Neural cell (in vitro differentiated cells): ENCODE measurements at regions not wholly inside any gene's neighbourhood (a gene's known extent, or its start where the extent isn't known, plus 50 kb on each side); places are given as distances from the start of the nearest gene placed in this dataset.

Experiments
- H2AFZ ChIP-seq: fragments of 200-600, 300-800 bp; sonication (generic), shearing (Covaris generic); 2 replicates; pipeline ENCODE4 v1.6.0; 2014; ENCODE audit warnings: low read depth, mild to moderate bottlenecking, antibody characterized with exemption, low read length, moderate library complexity
- H3F3A ChIP-seq: fragments of 200-600 bp; shearing (Covaris generic); 2 replicates; pipeline ENCODE4 v1.6.1; 2016; ENCODE audit warnings: mild to moderate bottlenecking, moderate library complexity, mixed read lengths, antibody characterized with exemption, low read length; ENCODE audit not compliant: insufficient read depth, poor library complexity, severe bottlenecking
- H3K27ac ChIP-seq: fragments of 200-600, 300-800 bp; sonication (generic), shearing (Covaris generic); 2 replicates; pipeline ENCODE4 v1.5.1; 2014; ENCODE audit warnings: mild to moderate bottlenecking, low read length, moderate library complexity
- H3K27me3 ChIP-seq: fragments of 300-800, 200-600 bp; sonication (generic), shearing (Covaris generic); 2 replicates; pipeline ENCODE4 v1.6.0; 2014; ENCODE audit warnings: mild to moderate bottlenecking, low read depth, low read length, moderate library complexity; ENCODE audit not compliant: insufficient read depth
- H3K36me3 ChIP-seq: fragments of 300-800, 200-600 bp; sonication (generic), shearing (Covaris generic); 2 replicates; pipeline ENCODE4 v1.5.1; 2014; ENCODE audit warnings: mild to moderate bottlenecking, antibody characterized with exemption, low read length, moderate library complexity; ENCODE audit not compliant: insufficient read depth
- H3K4me2 ChIP-seq: fragments of 300-800, 200-600 bp; sonication (generic), shearing (Covaris generic); 2 replicates; pipeline ENCODE4 v1.6.0; 2014; ENCODE audit warnings: mild to moderate bottlenecking, low read length
- H3K4me3 ChIP-seq: fragments of 300-800, 200-600 bp; sonication (generic), shearing (Covaris generic); 2 replicates; pipeline ENCODE4 v1.5.1; 2014; ENCODE audit warnings: mild to moderate bottlenecking, low read length, moderate library complexity
- H3K79me2 ChIP-seq: fragments of 200-600 bp; shearing (Covaris generic); replicated peaks from 2 replicates; pipeline ENCODE4 v1.6.0; 2014; ENCODE audit warnings: mild to moderate bottlenecking, low read length, moderate library complexity; ENCODE audit not compliant: insufficient read depth
- H3K9ac ChIP-seq: fragments of 300-800, 200-600 bp; sonication (generic), shearing (Covaris generic); 2 replicates; pipeline ENCODE4 v1.6.1; 2016; ENCODE audit warnings: mild to moderate bottlenecking, low read length, mixed read lengths
- H3K9me2 ChIP-seq: fragments of 200-600 bp; shearing (Covaris generic); 2 replicates; pipeline ENCODE4 v1.6.1; 2016; ENCODE audit warnings: mild to moderate bottlenecking, low read length, mixed read lengths; ENCODE audit not compliant: insufficient read depth
- H3K9me3 ChIP-seq: fragments of 200-600, 300-800 bp; sonication (generic), shearing (Covaris generic); 2 replicates; pipeline ENCODE4 v1.6.1; 2016; ENCODE audit warnings: mild to moderate bottlenecking, mixed run types, low read length, moderate library complexity, mixed read lengths
- H4K20me1 ChIP-seq: fragments of 200-600 bp; shearing (Covaris generic); 2 replicates; pipeline ENCODE4 v1.6.1; 2016; ENCODE audit warnings: mild to moderate bottlenecking, mixed run types; ENCODE audit not compliant: insufficient read depth
- EP300 ChIP-seq: fragments of 450-650 bp; conservative IDR thresholded peaks from 2 replicates; pipeline ENCODE4 v1.6.1; 2014; ENCODE audit warnings: antibody characterized with exemption, mild to moderate bottlenecking, moderate library complexity; ENCODE audit not compliant: poor library complexity, severe bottlenecking
- EZH2 ChIP-seq: fragments of 200-600, 300-800 bp; shearing (Covaris generic), sonication (generic); IDR thresholded peaks from 2 replicates; pipeline ENCODE4 v1.6.1; 2014; ENCODE audit warnings: antibody characterized with exemption, low read length, borderline replicate concordance, mild to moderate bottlenecking; ENCODE audit not compliant: insufficient read depth, poor library complexity, severe bottlenecking
- MXI1 ChIP-seq: fragments of 450-650 bp; conservative IDR thresholded peaks from 2 replicates; pipeline ENCODE4 v1.6.1; 2014; ENCODE audit warnings: antibody characterized with exemption, mild to moderate bottlenecking; ENCODE audit not compliant: poor library complexity, severe bottlenecking
- POLR2AphosphoS5 ChIP-seq: IDR thresholded peaks from 2 replicates; pipeline ENCODE4 v1.6.1; 2012
- RAD21 ChIP-seq: fragments of 450-650 bp; conservative IDR thresholded peaks from 2 replicates; pipeline ENCODE4 v1.6.1; 2014; ENCODE audit warnings: antibody characterized with exemption, mild to moderate bottlenecking, moderate library complexity
- SMC3 ChIP-seq: fragments of 450-650 bp; conservative IDR thresholded peaks from 2 replicates; pipeline ENCODE4 v1.6.1; 2014; ENCODE audit warnings: antibody characterized with exemption, mild to moderate bottlenecking, moderate library complexity; ENCODE audit not compliant: poor library complexity
- TAF1 ChIP-seq: IDR thresholded peaks from 2 replicates; pipeline ENCODE4 v1.6.1; 2012; ENCODE audit warnings: low read depth
- TF ChIP-seq, protein P1 (sequence below): fragments of 450-650 bp; IDR thresholded peaks from 2 replicates; pipeline ENCODE4 v1.5.1; 2014; ENCODE audit warnings: antibody characterized with exemption, mild to moderate bottlenecking, moderate library complexity; ENCODE audit not compliant: poor library complexity, severe bottlenecking
- TF ChIP-seq, protein P2 (sequence below): IDR thresholded peaks from 2 replicates; pipeline ENCODE4 v1.6.1; 2012; ENCODE audit warnings: borderline replicate concordance

DNA sequence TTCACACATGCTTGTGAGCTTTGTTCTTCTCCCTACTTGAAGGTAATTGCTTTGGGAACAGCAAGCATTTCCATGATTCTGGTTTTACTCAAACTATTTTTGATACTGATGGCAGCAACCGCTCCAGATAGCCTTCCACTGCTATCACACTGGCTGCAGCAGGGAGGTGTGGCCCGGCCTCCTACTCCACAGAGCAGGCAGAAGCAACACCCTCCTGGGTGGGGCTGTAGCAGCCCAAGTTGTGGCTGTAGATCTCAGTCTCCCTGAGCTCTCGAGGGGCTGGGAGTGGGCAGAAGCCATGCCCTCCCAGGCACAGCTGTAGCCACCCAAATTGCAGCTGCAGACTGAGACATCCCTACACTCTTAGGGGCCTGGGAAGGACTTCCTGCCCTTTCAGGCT, 878.8 kb upstream of the GBE1 start:
- no peak overlapping the region for H3K4me3 ChIP-seq
- H3K36me3 ChIP-seq, result no peaks in the 10 kb centered on the region
- H3K9me3 ChIP-seq, result no peaks in the 10 kb centered on the region
- H3K79me2 ChIP-seq, result no peaks in the 10 kb centered on the region
- no peak overlapping the region for H3K27ac ChIP-seq
- no peaks in the 10 kb centered on the region for H3K9me2 ChIP-seq
- no peak for TF ChIP-seq POLR2AphosphoS5
- TF ChIP-seq EZH2, result no peak
- TF ChIP-seq SMC3, result no peak
- TF ChIP-seq RAD21, result no peak
- TF ChIP-seq, protein P1, sequence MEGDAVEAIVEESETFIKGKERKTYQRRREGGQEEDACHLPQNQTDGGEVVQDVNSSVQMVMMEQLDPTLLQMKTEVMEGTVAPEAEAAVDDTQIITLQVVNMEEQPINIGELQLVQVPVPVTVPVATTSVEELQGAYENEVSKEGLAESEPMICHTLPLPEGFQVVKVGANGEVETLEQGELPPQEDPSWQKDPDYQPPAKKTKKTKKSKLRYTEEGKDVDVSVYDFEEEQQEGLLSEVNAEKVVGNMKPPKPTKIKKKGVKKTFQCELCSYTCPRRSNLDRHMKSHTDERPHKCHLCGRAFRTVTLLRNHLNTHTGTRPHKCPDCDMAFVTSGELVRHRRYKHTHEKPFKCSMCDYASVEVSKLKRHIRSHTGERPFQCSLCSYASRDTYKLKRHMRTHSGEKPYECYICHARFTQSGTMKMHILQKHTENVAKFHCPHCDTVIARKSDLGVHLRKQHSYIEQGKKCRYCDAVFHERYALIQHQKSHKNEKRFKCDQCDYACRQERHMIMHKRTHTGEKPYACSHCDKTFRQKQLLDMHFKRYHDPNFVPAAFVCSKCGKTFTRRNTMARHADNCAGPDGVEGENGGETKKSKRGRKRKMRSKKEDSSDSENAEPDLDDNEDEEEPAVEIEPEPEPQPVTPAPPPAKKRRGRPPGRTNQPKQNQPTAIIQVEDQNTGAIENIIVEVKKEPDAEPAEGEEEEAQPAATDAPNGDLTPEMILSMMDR, result no peak
- H4K20me1 ChIP-seq, result no peaks in the 10 kb centered on the region
- no peaks in the 10 kb centered on the region for H3K27me3 ChIP-seq
- no peaks in the 10 kb centered on the region for H3F3A ChIP-seq
- H2AFZ ChIP-seq, result no peak overlapping the region
- no peak overlapping the region for H3K9ac ChIP-seq
- no peak overlapping the region for H3K4me2 ChIP-seq

DNA sequence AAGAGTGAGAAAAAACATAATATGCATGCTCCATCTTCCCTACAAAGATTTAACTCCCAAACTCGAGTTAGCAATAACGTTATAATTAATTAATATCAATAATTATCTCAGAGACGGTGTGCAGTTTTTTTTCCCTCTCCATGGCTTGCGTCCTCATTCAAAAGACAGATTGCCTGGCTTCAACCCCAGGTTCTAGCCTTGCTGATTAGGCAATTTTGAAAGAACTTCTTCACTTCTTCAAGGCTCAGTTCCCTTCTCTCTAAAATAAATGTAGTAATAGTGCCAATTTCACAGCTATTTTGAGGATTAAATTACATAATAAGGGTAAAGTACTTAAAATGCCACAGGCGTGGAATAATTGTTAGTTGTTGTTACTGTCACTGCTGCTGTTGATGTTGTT, 876.1 kb upstream of the GBE1 start:
- Histone ChIP-seq H3K4me2 (no peak overlapping the region), H3K27ac (no peak overlapping the region), H3K4me3 (no peak overlapping the region), H3K27me3 (no peaks in the 10 kb centered on the region), H4K20me1 (no peaks in the 10 kb centered on the region), H2AFZ (no peak overlapping the region), H3K36me3 (no peaks in the 10 kb centered on the region), H3K9me3 (no peaks in the 10 kb centered on the region), H3K79me2 (no peaks in the 10 kb centered on the region), H3F3A (no peaks in the 10 kb centered on the region), H3K9me2 (no peaks in the 10 kb centered on the region), H3K9ac (no peak overlapping the region)
- TF ChIP-seq EP300 (no peak), EZH2 (no peak), POLR2AphosphoS5 (no peak), MXI1 (no peak)

DNA sequence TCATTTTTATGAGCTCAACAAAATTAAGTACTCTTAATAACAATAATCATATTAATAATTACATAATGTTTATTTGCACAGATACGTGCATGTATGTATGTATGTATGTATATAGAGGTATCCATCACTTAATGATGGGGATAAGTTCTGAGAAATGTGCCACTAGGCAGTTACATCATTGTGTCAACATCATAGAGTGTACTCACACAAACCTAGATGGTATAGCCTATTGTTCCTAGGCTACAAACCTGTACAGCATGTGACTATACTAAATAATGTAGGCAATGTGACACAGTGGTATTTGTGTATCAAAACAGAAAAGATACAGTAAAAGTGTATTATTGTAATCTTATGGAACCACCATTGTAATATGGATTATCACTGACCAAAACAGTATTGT, 874.7 kb upstream of the GBE1 start:
- Histone ChIP-seq H3K36me3 (no peaks in the 10 kb centered on the region), H3K4me2 (no peak overlapping the region), H2AFZ (no peak overlapping the region), H4K20me1 (no peaks in the 10 kb centered on the region), H3K27me3 (no peaks in the 10 kb centered on the region), H3K9me3 (no peaks in the 10 kb centered on the region), H3F3A (no peaks in the 10 kb centered on the region), H3K9ac (no peak overlapping the region), H3K27ac (no peak overlapping the region), H3K79me2 (no peaks in the 10 kb centered on the region), H3K9me2 (no peaks in the 10 kb centered on the region), H3K4me3 (no peak overlapping the region)
- TF ChIP-seq, protein P1, result no peak
- no peak for TF ChIP-seq SMC3
- TF ChIP-seq, protein P2, sequence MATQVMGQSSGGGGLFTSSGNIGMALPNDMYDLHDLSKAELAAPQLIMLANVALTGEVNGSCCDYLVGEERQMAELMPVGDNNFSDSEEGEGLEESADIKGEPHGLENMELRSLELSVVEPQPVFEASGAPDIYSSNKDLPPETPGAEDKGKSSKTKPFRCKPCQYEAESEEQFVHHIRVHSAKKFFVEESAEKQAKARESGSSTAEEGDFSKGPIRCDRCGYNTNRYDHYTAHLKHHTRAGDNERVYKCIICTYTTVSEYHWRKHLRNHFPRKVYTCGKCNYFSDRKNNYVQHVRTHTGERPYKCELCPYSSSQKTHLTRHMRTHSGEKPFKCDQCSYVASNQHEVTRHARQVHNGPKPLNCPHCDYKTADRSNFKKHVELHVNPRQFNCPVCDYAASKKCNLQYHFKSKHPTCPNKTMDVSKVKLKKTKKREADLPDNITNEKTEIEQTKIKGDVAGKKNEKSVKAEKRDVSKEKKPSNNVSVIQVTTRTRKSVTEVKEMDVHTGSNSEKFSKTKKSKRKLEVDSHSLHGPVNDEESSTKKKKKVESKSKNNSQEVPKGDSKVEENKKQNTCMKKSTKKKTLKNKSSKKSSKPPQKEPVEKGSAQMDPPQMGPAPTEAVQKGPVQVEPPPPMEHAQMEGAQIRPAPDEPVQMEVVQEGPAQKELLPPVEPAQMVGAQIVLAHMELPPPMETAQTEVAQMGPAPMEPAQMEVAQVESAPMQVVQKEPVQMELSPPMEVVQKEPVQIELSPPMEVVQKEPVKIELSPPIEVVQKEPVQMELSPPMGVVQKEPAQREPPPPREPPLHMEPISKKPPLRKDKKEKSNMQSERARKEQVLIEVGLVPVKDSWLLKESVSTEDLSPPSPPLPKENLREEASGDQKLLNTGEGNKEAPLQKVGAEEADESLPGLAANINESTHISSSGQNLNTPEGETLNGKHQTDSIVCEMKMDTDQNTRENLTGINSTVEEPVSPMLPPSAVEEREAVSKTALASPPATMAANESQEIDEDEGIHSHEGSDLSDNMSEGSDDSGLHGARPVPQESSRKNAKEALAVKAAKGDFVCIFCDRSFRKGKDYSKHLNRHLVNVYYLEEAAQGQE, result no peak
- TF ChIP-seq MXI1, result no peak
- TF ChIP-seq RAD21, result no peak
- TF ChIP-seq EZH2, result no peak
- no peak for TF ChIP-seq TAF1
- TF ChIP-seq POLR2AphosphoS5, result no peak
- TF ChIP-seq EP300, result no peak
